A673 (cell line): ENCODE measurements at regions not wholly inside any gene's neighbourhood (a gene's known extent, or its start where the extent isn't known, plus 50 kb on each side); places are given as distances from the start of the nearest gene placed in this dataset.

ENCODE experiments used
- CTCF ChIP-seq: fragments of 300-800, 200-600 bp; sonication (generic); conservative IDR thresholded peaks from 2 replicates; pipeline ENCODE4 v1.5.1; 2017; ENCODE audit warnings: low read depth, mild to moderate bottlenecking, antibody characterized with exemption, low read length, moderate library complexity, mixed read lengths
- EZH2 ChIP-seq: fragments of 200-600 bp; sonication (generic); IDR thresholded peaks from 2 replicates; pipeline ENCODE4 v1.6.1; 2017; ENCODE audit warnings: borderline replicate concordance, low read depth, mild to moderate bottlenecking, mixed read lengths, antibody characterized with exemption, low read length; ENCODE audit not compliant: poor library complexity, severe bottlenecking

GRCh38 chr2:131419441-131419840 lies 55.5 kb upstream of the RAB6D start:
- TF ChIP-seq CTCF, result no peak
- no peak for TF ChIP-seq EZH2
